ENCODE measurements at regions not wholly inside any gene's neighbourhood (a gene's known extent, or its start where the extent isn't known, plus 50 kb on each side); places are given as distances from the start of the nearest gene placed in this dataset.

- TF ChIP-seq ZNF274 (IDR thresholded peaks at IDR 0.05; ENCODE audit: low read length): no peak
- TF ChIP-seq ZNF274 (tag by site-specific recombination; IDR thresholded peaks at IDR 0.05; ENCODE audit: borderline replicate concordance): no peak
- no peak for TF ChIP-seq WT1 (tag by site-specific recombination; IDR thresholded peaks at IDR 0.05)
- TF ChIP-seq ZNF48 (tag by site-specific recombination; IDR thresholded peaks at IDR 0.05): no peak
- no peak for TF ChIP-seq BCL11A (tag by site-specific recombination; IDR thresholded peaks at IDR 0.05; ENCODE audit: low read depth)
Measured at GRCh38 chr10:4095166-4095917, 310.3 kb upstream of the KLF6 start (continued).

DNA sequence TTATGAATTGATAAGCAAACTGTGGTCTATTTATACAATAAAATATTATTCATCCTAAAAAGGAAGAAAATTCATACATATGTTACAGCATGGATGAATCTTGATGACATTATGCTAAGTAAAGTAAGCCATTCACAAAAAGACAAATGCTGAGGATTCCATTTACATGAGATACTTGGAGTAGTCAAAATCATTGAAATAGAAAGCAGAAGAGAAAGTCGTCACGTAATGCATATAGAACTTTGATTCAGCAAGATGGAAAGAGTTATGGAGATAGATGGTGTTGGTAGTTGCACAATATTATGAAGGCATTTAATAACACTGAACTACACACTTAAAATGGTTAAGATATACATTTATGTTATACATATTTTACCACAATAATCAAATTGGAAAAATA, 309.7 kb upstream of the KLF6 start:
- CTCF ChIA-PET: interaction anchor here (1.0 kb wide), 1 partner anchor 47 kb away, joined by 3 read pairs; no protein-coding TSS in a partner anchor
- Histone ChIP-seq H3K27ac (ENCODE audit: extremely low read depth, low read depth, low read length) (no peak overlapping the region), H3K4me3 (ENCODE audit: low read depth, low read length) (no peak overlapping the region), H3K4me1 (ENCODE audit: control insufficient read depth, insufficient read depth, low read length) (peaks cover 2% of the 10 kb centered on the region; the same call in 1 of the 2 replicates), H3K36me3 (ENCODE audit: control insufficient read depth in 2 of 2, insufficient read depth in 1 of 2, low read length in 2 of 2) (no peaks in the 10 kb centered on the region), H3K9me3 (ENCODE audit: control insufficient read depth, insufficient read depth, low read depth, low read length) (no peaks in the 10 kb centered on the region)
- POLR2A ChIA-PET: no interaction called here
- no peak for TF ChIP-seq ZEB2 (tag by site-specific recombination; IDR thresholded peaks at IDR 0.05)
- TF ChIP-seq ZNF221 (tag by site-specific recombination; IDR thresholded peaks at IDR 0.05; ENCODE audit: borderline replicate concordance): no peak
- no peak for TF ChIP-seq YY1 (tag by site-specific recombination; IDR thresholded peaks at IDR 0.05)
- TF ChIP-seq ZNF335 (tag by site-specific recombination; conservative IDR thresholded peaks at IDR 0.05): no peak
- TF ChIP-seq ZNF280D (tag by site-specific recombination; IDR thresholded peaks at IDR 0.05): no peak
- TF ChIP-seq ZNF843 (tag by site-specific recombination; IDR thresholded peaks at IDR 0.05): no peak
- no peak for TF ChIP-seq ZNF112 (tag by site-specific recombination; IDR thresholded peaks at IDR 0.05)
- TF ChIP-seq GLI2 (tag by site-specific recombination; IDR thresholded peaks at IDR 0.05; ENCODE audit: borderline replicate concordance, low read depth): no peak
- no peak for TF ChIP-seq SCRT2 (tag by site-specific recombination; IDR thresholded peaks at IDR 0.05)
- TF ChIP-seq ZNF202 (tag by site-specific recombination; IDR thresholded peaks at IDR 0.05; ENCODE audit: borderline replicate concordance): no peak
- no peak for TF ChIP-seq ZNF239 (tag by site-specific recombination; IDR thresholded peaks at IDR 0.05)
- no peak for TF ChIP-seq ZNF174 (tag by site-specific recombination; IDR thresholded peaks at IDR 0.05)
- TF ChIP-seq ZNF747 (tag by site-specific recombination; IDR thresholded peaks at IDR 0.05): no peak
- TF ChIP-seq, protein P1, sequence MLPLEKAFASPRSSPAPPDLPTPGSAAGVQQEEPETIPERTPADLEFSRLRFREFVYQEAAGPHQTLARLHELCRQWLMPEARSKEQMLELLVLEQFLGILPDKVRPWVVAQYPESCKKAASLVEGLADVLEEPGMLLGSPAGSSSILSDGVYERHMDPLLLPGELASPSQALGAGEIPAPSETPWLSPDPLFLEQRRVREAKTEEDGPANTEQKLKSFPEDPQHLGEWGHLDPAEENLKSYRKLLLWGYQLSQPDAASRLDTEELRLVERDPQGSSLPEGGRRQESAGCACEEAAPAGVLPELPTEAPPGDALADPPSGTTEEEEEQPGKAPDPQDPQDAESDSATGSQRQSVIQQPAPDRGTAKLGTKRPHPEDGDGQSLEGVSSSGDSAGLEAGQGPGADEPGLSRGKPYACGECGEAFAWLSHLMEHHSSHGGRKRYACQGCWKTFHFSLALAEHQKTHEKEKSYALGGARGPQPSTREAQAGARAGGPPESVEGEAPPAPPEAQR (tag by site-specific recombination; IDR thresholded peaks at IDR 0.05): no peak
- no peak for TF ChIP-seq IKZF3 (tag by site-specific recombination; IDR thresholded peaks at IDR 0.05)
- TF ChIP-seq EGR2 (tag by site-specific recombination; IDR thresholded peaks at IDR 0.05; ENCODE audit: low read depth): no peak
- no peak for TF ChIP-seq ZFP37 (tag by site-specific recombination; IDR thresholded peaks at IDR 0.05)
- TF ChIP-seq TCF7L2 (IDR thresholded peaks at IDR 0.05; ENCODE audit: borderline replicate concordance, low read depth, low read length): no peak
- no peak for TF ChIP-seq ZNF248 (tag by site-specific recombination; IDR thresholded peaks at IDR 0.05)
